ENCODE measurements at regions not wholly inside any gene's neighbourhood (a gene's known extent, or its start where the extent isn't known, plus 50 kb on each side); places are given as distances from the start of the nearest gene placed in this dataset.

- intact Hi-C loops (cut with micrococcal nuclease) (loop anchor here (5.0 kb wide), 2 partner anchors 118 to 173 kb away; no protein-coding TSS in a partner anchor), dilution Hi-C loops (cut with MboI; ENCODE audit: extremely low pct_ligation_motif_present, low sequenced_read_pairs) (no loop called here)
- no peaks in the 10 kb centered on the region for H3K9me3 ChIP-seq (replicated peaks; ENCODE audit: control insufficient read depth, insufficient read depth, low read length)
- CTCF ChIA-PET = interaction anchor here (1.3 kb wide), 1 partner anchor 87 kb away, joined by 4 read pairs; no protein-coding TSS in a partner anchor
- H3K9me1 ChIP-seq (replicated peaks; ENCODE audit: control insufficient read depth, extremely low read depth, insufficient read depth, low read length) = no peaks in the 10 kb centered on the region
- no peaks in the 10 kb centered on the region for H3K36me3 ChIP-seq (ENCODE audit: control insufficient read depth in 2 of 2, extremely low read depth in 1 of 2, insufficient read depth in 2 of 2, low read length in 2 of 2)
- no peaks in the 10 kb centered on the region for H3K4me1 ChIP-seq (ENCODE audit: control insufficient read depth, extremely low read depth, insufficient read depth, low read length)
- no peak for DNase-seq (ENCODE audit: low read depth, low spot score)
- POLR2A ChIA-PET = no interaction called here
- no peaks in the 10 kb centered on the region for H4K20me1 ChIP-seq (replicated peaks; ENCODE audit: control insufficient read depth, extremely low read depth, insufficient read depth, low read length)
- no peak overlapping the region for H3K27ac ChIP-seq (ENCODE audit: insufficient read depth, low read depth, low read length)
- H3K4me3 ChIP-seq (replicated peaks in 1 of 3; ENCODE audit: insufficient read depth in 1 of 3, low read depth in 1 of 3, low read length in 3 of 3) = no peak overlapping the region
- H3K9ac ChIP-seq (replicated peaks; ENCODE audit: extremely low read depth, insufficient read depth, low read length) = no peak overlapping the region
- no TSS peak for BruUV-seq (replicated peaks)
- H2AFZ ChIP-seq (ENCODE audit: low read depth, low read length) = no peak overlapping the region
- TF ChIP-seq EZH2 (IDR thresholded peaks at IDR 0.05; ENCODE audit: borderline replicate concordance, low read depth, low read length, severe bottlenecking) (no peak), CTCF (IDR thresholded peaks at IDR 0.05; ENCODE audit: extremely low read depth in 1 of 2, insufficient read depth in 1 of 2, low read depth in 1 of 2, low read length in 2 of 2) (no peak), POLR2AphosphoS5 (IDR thresholded peaks at IDR 0.05; ENCODE audit: insufficient read depth, low read depth, low read length) (no peak), GATA2 (IDR thresholded peaks at IDR 0.05; ENCODE audit: insufficient read depth, insufficient read length, low read depth, low read length) (no peak), MAX (IDR thresholded peaks at IDR 0.05; ENCODE audit: insufficient read depth, insufficient read length) (no peak)
- no peak overlapping the region for H3K4me2 ChIP-seq (ENCODE audit: insufficient read depth, low read length)
- FAIRE-seq = no peak
- no peaks in the 10 kb centered on the region for H3K79me2 ChIP-seq (ENCODE audit: control insufficient read depth, insufficient read depth, low read length)
- H3K27me3 ChIP-seq (ENCODE audit: control insufficient read depth in 2 of 2, insufficient read depth in 2 of 2, low read length in 2 of 2) = no peaks in the 10 kb centered on the region
Measured at GRCh38 chr20:63059684-63060056, 52.9 kb upstream of the BHLHE23 start.
